IPS-20b (cell line): ENCODE measurements at regions not wholly inside any gene's neighbourhood (a gene's known extent, or its start where the extent isn't known, plus 50 kb on each side); places are given as distances from the start of the nearest gene placed in this dataset.

Experiments used
- H3K27ac ChIP-seq: one replicate; pipeline ENCODE4 v1.5.1; 2013; ENCODE audit warnings: low read length
- H3K27me3 ChIP-seq: 2 replicates; pipeline ENCODE4 v1.6.1; 2013; ENCODE audit warnings: mild to moderate bottlenecking, low read length, inconsistent platforms; ENCODE audit not compliant: insufficient read depth
- H3K36me3 ChIP-seq: 2 replicates; pipeline ENCODE4 v1.6.1; 2013; ENCODE audit warnings: low read depth, mild to moderate bottlenecking, inconsistent platforms, low read length, moderate library complexity; ENCODE audit not compliant: insufficient read depth
- H3K4me1 ChIP-seq: 2 replicates; pipeline ENCODE4 v1.6.1; 2013; ENCODE audit warnings: mild to moderate bottlenecking, control low read depth, inconsistent platforms, low read length, moderate library complexity; ENCODE audit not compliant: insufficient read depth
- H3K4me3 ChIP-seq: 2 replicates; pipeline ENCODE4 v1.5.1; 2013; ENCODE audit warnings: mild to moderate bottlenecking, low read length, inconsistent platforms
- H3K9ac ChIP-seq: 2 replicates; pipeline ENCODE4 v1.6.1; 2013; ENCODE audit warnings: low read depth, mild to moderate bottlenecking, inconsistent platforms, low read length, moderate library complexity
- H3K9me3 ChIP-seq: 2 replicates; pipeline ENCODE4 v1.6.1; 2013; ENCODE audit warnings: mild to moderate bottlenecking, low read depth, low read length, inconsistent platforms; ENCODE audit not compliant: insufficient read depth

DNA sequence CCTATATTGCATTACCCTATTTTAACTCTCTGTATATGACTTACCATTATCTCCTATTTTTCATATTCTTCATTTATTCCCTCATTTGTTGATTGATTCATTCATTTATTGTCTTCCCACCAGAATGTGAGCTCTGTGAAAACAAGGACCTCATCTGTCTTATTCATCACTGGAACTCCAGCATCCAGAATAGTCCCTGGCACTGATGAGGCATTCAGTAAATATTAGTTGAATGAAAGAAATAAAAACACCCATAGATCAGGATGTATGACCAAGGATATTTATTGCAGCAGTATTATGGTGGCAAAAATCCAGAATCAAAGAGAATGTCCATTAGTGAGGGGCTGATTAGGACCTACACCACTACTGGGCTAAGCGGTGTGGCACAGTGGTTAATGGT is 164.9 kb downstream of the SPRY1 start:
- Histone ChIP-seq H3K27ac (no peak overlapping the region), H3K36me3 (no peaks in the 10 kb centered on the region), H3K4me3 (no peak overlapping the region), H3K9me3 (no peaks in the 10 kb centered on the region), H3K27me3 (no peaks in the 10 kb centered on the region), H3K4me1 (0 out of 2 replicates have a peak, but pooled peaks cover 3% of the 10 kb centered on the region), H3K9ac (no peak overlapping the region)

DNA sequence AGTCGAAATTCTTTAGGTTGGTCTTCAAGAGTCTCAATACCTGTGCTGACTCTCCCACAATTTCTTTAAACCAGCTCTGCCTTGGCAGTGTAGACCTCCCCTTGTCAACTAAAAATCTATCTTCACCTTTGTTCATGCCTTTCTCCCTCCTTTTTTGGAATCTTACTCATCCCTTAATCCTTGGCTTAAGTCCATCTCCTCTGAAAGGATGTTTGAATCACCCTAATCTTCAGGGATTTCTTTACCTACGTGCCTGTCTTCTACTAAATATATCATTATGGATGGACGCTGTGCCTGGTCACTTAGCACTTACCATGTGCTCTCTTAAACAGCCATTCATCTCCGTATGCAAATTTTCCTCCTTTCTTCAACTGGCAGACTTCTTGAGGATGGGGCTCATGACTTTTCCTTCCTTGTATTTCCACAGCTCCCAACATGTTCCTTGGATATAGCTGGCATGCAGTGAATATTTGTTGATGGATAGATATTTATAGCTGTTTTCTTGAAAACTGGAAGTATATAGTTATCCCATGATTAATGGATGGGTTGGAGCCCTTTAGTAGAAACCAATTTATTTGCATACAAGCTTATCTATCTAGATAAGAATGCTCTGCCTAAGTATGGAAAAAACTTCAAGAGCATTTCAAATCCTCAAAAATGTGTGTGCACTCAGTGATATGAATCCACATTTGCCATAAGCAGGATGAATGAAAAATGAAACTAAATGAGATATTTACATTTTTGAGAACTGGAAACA is 166.6 kb downstream of the SPRY1 start:
- no peak overlapping the region for H3K4me3 ChIP-seq
- H3K27me3 ChIP-seq, result no peaks in the 10 kb centered on the region
- H3K4me1 ChIP-seq, result 0 out of 2 replicates have a peak, but pooled peaks cover 3% of the 10 kb centered on the region
- H3K9ac ChIP-seq, result no peak overlapping the region
- no peaks in the 10 kb centered on the region for H3K36me3 ChIP-seq
- no peaks in the 10 kb centered on the region for H3K9me3 ChIP-seq
- no peak overlapping the region for H3K27ac ChIP-seq

DNA sequence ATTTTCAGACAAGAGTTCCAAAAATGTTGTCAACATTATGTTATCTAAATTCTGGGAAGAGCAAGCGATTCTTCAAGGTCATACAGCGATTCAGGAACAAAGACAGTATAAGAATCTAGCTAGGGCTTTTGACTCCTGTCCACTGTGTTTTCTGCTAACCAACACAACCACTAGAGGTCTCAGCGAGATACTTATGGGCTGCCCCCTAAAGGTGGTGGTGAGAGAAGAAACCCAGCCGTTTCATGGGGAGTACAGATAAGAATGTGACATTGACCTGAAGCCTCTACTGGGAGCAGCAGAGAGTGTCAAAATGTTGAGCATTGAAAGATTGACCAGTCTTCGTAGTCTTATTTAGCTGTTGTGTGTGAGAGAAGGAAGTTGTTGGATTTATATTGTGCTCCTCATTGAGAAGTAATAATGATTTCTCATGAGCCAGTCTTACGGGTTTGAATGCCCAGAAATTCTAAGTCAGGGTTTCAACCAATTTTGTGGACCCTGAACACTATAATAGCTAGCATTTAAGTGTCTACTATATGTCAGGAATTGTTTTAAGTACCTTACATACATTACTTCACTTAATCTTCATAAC is 168.3 kb downstream of the SPRY1 start:
- no peak overlapping the region for H3K9ac ChIP-seq

GRCh38 chr4:123568936-123569335 is 172.3 kb downstream of the SPRY1 start:
- no peaks in the 10 kb centered on the region for H3K9me3 ChIP-seq
- H3K9ac ChIP-seq, result no peak overlapping the region
- no peaks in the 10 kb centered on the region for H3K4me1 ChIP-seq
- H3K27me3 ChIP-seq, result no peaks in the 10 kb centered on the region
- no peak overlapping the region for H3K27ac ChIP-seq
- no peak overlapping the region for H3K4me3 ChIP-seq
- no peaks in the 10 kb centered on the region for H3K36me3 ChIP-seq

More for the DNA sequence above, 168.3 kb downstream of the SPRY1 start:
- H3K9me3 ChIP-seq, result no peaks in the 10 kb centered on the region
- no peak overlapping the region for H3K27ac ChIP-seq
- H3K36me3 ChIP-seq, result no peaks in the 10 kb centered on the region
- H3K4me3 ChIP-seq, result no peak overlapping the region
- H3K27me3 ChIP-seq, result no peaks in the 10 kb centered on the region
- H3K4me1 ChIP-seq, result 0 out of 2 replicates have a peak, but pooled peaks cover 3% of the 10 kb centered on the region

DNA sequence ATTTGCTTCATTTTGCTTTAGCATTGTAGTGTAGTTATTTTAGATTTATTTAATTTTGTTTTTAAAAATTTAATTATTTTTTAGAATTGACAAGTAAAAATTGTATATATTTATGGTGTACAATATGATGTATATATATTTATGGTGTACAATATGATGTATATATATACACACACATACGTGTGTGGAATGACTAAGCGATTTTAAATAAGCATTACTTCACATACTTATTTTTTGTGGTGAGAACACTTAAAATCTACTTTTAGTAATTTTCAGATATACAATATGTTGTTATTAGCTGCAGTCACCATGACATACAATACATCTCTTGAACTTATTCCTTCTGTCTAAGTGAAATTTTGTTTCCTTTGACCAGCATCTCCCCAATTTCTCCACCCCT is 172.9 kb downstream of the SPRY1 start:
- Histone ChIP-seq H3K4me3 (no peak overlapping the region), H3K9me3 (no peaks in the 10 kb centered on the region), H3K9ac (no peak overlapping the region), H3K36me3 (no peaks in the 10 kb centered on the region), H3K4me1 (no peaks in the 10 kb centered on the region), H3K27me3 (no peaks in the 10 kb centered on the region), H3K27ac (no peak overlapping the region)

- Histone ChIP-seq H3K4me1 (no peaks in the 10 kb centered on the region), H3K36me3 (no peaks in the 10 kb centered on the region), H3K9ac (no peak overlapping the region), H3K27me3 (no peaks in the 10 kb centered on the region), H3K4me3 (no peak overlapping the region), H3K27ac (no peak overlapping the region), H3K9me3 (no peaks in the 10 kb centered on the region)
Measured at GRCh38 chr4:123573866-123574508, 177.4 kb downstream of the SPRY1 start.

DNA sequence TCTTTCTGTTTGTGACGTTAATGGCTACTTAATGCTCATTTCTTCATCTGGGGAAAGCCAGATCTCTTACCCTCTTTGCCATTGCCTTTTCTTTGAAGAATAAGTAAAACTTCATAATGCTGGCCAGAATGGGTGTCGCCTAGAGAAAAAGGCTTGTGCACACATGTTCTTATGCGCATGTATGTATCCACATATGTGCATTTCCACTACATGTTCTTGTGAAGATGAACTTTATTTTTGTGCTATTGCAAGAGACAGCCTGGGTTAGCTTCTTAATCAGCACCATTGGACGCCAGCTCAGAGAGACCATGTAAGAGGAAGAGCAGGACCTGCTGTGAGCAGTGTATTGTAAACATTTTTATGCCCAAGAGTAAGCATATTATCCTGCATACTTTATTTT is 178.7 kb downstream of the SPRY1 start:
- no peak overlapping the region for H3K27ac ChIP-seq
- H3K36me3 ChIP-seq, result no peaks in the 10 kb centered on the region
- H3K9ac ChIP-seq, result no peak overlapping the region
- H3K4me1 ChIP-seq, result no peaks in the 10 kb centered on the region
- H3K27me3 ChIP-seq, result no peaks in the 10 kb centered on the region
- H3K4me3 ChIP-seq, result no peak overlapping the region
- H3K9me3 ChIP-seq, result no peaks in the 10 kb centered on the region

DNA sequence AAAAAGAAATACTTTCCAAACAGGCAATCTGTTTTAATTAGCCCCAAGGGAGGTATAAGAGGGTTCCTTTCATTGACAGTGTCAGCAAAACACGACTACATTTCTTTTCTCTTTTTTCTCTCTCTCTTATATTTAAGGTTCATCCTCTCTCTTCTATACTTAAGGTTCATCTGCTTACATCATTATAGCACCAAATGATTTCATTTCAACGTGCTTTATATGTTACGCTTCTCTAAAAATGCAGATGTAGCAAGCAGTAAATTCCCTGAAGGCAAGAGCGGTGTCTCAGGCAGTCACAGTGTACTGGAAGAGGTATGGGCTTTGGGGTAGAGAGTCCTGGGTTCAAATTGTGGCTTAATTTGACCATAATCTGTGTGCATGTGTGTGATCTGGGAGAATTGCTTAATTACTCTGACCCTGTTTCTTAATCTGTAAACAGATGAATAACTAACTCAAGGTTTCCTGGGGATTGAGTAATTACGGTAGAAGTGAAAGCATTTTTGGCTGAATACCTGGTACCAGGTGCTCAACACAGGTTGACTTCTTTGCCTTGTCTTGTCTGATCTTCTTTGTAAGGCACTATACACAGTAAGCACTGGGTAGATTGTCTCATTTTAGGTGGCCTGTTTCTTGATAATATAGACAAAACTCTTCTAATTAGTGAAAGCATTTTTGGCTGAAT is 180.8 kb downstream of the SPRY1 start:
- Histone ChIP-seq H3K9ac (no peak overlapping the region), H3K36me3 (no peaks in the 10 kb centered on the region), H3K9me3 (peaks cover 12% of the 10 kb centered on the region), H3K27ac (no peak overlapping the region), H3K27me3 (no peaks in the 10 kb centered on the region), H3K4me3 (no peak overlapping the region), H3K4me1 (no peaks in the 10 kb centered on the region)

- Histone ChIP-seq H3K4me1 (no peaks in the 10 kb centered on the region), H3K4me3 (no peak overlapping the region), H3K9ac (no peak overlapping the region), H3K27me3 (no peaks in the 10 kb centered on the region), H3K9me3 (peaks cover 12% of the 10 kb centered on the region), H3K27ac (no peak overlapping the region), H3K36me3 (no peaks in the 10 kb centered on the region)
Measured at GRCh38 chr4:123578276-123579029, 181.9 kb downstream of the SPRY1 start.

GRCh38 chr4:123579961-123580360 is 183.4 kb downstream of the SPRY1 start:
- no peaks in the 10 kb centered on the region for H3K36me3 ChIP-seq
- peaks cover 8% of the 10 kb centered on the region for H3K4me1 ChIP-seq
- H3K27me3 ChIP-seq, result no peaks in the 10 kb centered on the region
- H3K9me3 ChIP-seq, result peaks cover 12% of the 10 kb centered on the region
- H3K9ac ChIP-seq, result no peak overlapping the region
- no peak overlapping the region for H3K27ac ChIP-seq
- no peak overlapping the region for H3K4me3 ChIP-seq

- Histone ChIP-seq H3K4me1 (peaks cover 11% of the 10 kb centered on the region), H3K9ac (no peak overlapping the region), H3K27ac (no peak overlapping the region), H3K9me3 (peaks cover 12% of the 10 kb centered on the region), H3K27me3 (no peaks in the 10 kb centered on the region), H3K36me3 (no peaks in the 10 kb centered on the region), H3K4me3 (no peak overlapping the region)
Measured at GRCh38 chr4:123580981-123581664, 184.5 kb downstream of the SPRY1 start.
